GM21423 (cell line): ENCODE measurements at regions not wholly inside any gene's neighbourhood (a gene's known extent, or its start where the extent isn't known, plus 50 kb on each side); places are given as distances from the start of the nearest gene placed in this dataset.
"Not testable (repeated sequence)": the region's sequence is repeated elsewhere in the genome, so short reads cannot be mapped to it uniquely, and the experiment has no call there.

Source experiments
- ATAC-seq: cut with Tn5 transposase; IDR thresholded peaks from one replicate; pipeline ENCODE4 v1.9.1; 2021; ENCODE audit warnings: mild to moderate bottlenecking, moderate library complexity; ENCODE audit not compliant: unreplicated experiment

- ATAC-seq = not testable (repeated sequence)
Observed at GRCh38 chr16:88263681-88264287, 119.0 kb upstream of the ZNF469 start.

GRCh38 chr16:88264641-88265285, 118.0 kb upstream of the ZNF469 start:
- peak; percentile 73 for ATAC-seq

GRCh38 chr16:88265286-88265938, 117.3 kb upstream of the ZNF469 start:
- not testable (repeated sequence) for ATAC-seq

GRCh38 chr16:88266036-88266435, 116.7 kb upstream of the ZNF469 start:
- ATAC-seq = not testable (repeated sequence)

- not testable (repeated sequence) for ATAC-seq
Observed at GRCh38 chr16:88266935-88267551, 115.7 kb upstream of the ZNF469 start.

GRCh38 chr16:88268186-88268970, 114.4 kb upstream of the ZNF469 start:
- ATAC-seq = not testable (repeated sequence)

GRCh38 chr16:88270171-88270790, 112.5 kb upstream of the ZNF469 start:
- not testable (repeated sequence) for ATAC-seq

GRCh38 chr16:88271296-88271695, 111.5 kb upstream of the ZNF469 start:
- not testable (repeated sequence) for ATAC-seq

- not testable (repeated sequence) for ATAC-seq
Observed at GRCh38 chr16:88271776-88272175, 111.0 kb upstream of the ZNF469 start.

GRCh38 chr16:88272437-88272836, 110.3 kb upstream of the ZNF469 start:
- ATAC-seq = not testable (repeated sequence)

- not testable (repeated sequence) for ATAC-seq
Observed at GRCh38 chr16:88274126-88274750, 108.5 kb upstream of the ZNF469 start.

GRCh38 chr16:88274847-88275246, 107.9 kb upstream of the ZNF469 start:
- no peak for ATAC-seq

GRCh38 chr16:88275336-88276122, 107.2 kb upstream of the ZNF469 start:
- ATAC-seq = not testable (repeated sequence)

- ATAC-seq = not testable (repeated sequence)
Observed at GRCh38 chr16:88276123-88276588, 106.6 kb upstream of the ZNF469 start.

GRCh38 chr16:88276591-88276990, 106.2 kb upstream of the ZNF469 start:
- no peak for ATAC-seq

GRCh38 chr16:88279998-88280397, 102.8 kb upstream of the ZNF469 start:
- ATAC-seq = no peak

- no peak for ATAC-seq
Observed at GRCh38 chr16:88281858-88282563, 100.7 kb upstream of the ZNF469 start.
